HG02943 (cell line): ENCODE measurements at regions not wholly inside any gene's neighbourhood (a gene's known extent, or its start where the extent isn't known, plus 50 kb on each side); places are given as distances from the start of the nearest gene placed in this dataset.
"Not testable (repeated sequence)": the region's sequence is repeated elsewhere in the genome, so short reads cannot be mapped to it uniquely, and the experiment has no call there.

Experiments
- ATAC-seq: cut with Tn5 transposase; IDR thresholded peaks from one replicate; pipeline ENCODE4 v1.9.1; 2021; ENCODE audit warnings: mild to moderate bottlenecking, low read depth, moderate library complexity; ENCODE audit not compliant: unreplicated experiment

DNA sequence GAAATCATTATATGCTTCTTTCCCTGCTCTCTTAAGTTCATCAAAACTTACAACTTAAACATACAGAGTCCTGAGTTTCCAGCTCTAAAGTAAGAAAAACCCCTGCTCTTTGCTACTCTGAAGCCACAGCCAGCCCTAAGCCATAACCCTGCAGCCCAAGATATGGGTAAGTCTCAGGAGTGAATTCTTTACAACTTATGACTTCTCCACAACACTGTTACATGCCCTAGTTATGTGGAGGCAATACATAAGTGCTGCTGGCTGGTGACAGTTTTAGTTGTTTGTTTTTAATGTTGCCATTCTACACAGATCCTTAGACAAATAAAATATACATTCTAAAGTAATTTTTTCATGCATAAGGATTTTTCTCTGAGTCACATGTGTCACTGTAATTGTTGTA is 100.2 kb downstream of the FBXO8 start:
- no peak for ATAC-seq

DNA sequence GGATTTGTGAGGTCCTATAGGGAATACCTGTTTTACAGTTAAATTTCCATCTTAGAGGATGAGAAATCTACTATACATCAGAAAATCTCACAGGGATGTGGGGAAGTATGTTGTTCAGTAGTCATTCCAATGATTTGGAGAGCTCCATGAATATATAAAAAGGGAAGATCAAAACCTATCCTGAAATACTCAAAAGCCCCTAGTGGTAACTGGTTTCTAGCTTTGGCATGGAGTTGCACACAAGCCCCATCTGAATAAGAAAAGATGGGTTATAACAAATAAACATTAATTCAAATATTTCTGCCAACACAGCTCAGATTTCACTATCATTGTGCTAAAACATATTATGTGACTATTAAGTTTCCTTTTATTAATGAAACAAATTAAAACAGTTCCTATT is 101.6 kb downstream of the FBXO8 start:
- ATAC-seq = no peak

DNA sequence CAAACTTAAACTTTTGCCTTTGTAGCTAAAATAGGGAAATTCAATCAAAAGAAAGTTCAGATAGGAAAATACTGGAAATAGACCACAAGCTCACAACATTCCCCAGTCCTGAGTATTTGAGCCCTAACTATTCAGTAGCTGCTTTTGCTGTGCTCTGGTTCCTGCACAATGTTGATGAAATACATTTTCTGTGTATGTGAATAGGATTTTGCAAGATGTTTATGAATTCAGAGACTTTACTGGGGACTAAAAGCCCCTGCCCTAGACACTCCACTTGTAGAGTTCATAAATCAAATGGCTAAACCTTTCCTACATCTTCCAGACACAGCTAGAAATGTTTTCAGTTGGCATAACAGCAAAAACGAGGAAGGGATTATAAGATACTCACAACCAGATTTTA is 105.9 kb downstream of the FBXO8 start:
- no peak for ATAC-seq

DNA sequence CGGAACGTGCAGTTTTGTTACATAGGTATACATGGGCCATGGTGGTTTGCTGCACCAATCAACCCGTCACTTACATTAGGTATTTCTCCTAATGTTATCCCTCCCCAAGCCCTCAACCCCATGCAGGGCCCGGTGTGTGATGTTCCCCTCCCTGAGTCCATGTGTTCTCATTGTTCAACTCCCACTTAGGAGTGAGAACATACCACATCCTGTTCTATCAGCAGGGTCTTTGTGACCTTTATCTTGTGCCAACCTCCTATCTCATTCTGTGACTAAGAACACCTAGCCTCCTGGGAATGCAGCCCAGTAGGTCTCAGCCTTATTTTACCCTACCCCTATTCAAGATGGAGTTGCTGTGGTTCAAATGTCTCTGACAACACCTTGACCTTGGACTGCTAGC is 107.6 kb downstream of the FBXO8 start:
- ATAC-seq = not testable (repeated sequence)

DNA sequence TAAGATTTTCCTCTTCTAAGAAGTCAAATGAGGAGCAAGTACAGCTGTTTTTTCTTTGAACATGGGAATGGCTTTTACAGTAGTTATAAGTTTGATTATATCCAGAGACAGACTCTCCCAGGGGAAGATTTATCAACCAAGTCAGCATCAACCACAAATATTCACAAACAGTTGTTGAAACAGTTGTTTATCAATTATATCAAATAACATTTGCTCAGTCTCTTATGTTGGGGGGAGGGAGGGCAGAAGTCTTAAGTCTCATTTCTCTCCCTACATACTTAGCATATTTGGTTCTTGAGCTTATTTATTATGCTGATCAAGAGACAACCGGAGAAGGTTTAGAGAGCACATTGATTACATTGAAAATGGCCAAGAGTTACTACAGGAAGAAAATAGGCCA is 110.1 kb downstream of the FBXO8 start:
- ATAC-seq = no peak

DNA sequence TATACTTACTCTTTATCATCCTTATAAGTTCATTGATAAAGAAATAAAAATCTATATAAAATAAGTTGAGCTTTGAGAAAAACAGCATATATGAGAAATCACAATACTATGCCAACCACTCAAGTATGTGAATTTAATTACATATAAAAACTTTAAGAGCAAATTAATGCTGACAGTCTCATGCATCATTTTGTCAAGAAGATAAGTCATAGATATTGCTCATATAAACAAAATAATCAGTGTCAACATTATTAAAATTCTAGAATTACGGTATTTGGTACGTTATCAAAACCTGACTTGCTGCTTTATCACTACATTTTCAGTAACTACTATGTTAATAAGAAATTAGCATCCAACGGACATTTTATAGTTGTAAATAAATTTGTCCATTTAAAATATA is 111.2 kb downstream of the FBXO8 start:
- no peak for ATAC-seq

DNA sequence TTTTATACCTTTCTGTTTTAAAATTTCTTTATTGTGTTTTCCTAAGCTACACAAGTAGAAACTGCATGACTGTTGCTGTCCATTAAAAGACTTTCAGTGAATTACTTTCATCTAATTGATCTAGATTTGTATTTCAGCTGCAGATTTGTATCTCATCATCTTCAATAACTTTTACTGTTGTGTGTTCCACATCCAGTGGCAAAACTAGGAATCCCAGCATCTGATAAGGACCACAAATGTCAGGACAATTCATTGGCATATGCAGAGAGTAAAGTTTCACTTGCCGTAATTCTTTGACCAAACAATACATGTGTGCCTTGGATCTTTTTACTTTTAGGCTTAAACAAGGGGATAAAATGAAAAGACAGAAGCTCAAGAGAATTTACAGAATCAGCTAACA is 112.6 kb downstream of the FBXO8 start:
- no peak for ATAC-seq

DNA sequence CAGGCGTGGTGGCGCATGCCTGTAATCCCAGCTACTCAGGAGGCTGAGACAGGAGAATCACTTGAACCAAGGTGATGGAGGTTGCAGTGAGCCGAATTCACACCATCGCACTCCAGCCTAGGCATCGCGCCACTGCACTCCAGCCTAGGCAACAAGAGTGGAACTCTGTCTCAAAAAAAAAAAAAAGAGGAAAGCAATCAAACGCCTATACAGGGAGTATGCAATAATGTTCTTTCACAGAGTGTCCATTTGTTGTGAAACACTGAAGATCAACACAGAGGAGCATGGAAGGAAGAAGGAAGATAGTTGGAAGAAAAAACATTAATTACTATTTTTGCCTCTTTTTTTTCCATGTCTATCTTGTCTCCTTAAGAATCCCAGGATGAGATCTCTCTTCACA is 113.4 kb downstream of the FBXO8 start:
- no peak for ATAC-seq

DNA sequence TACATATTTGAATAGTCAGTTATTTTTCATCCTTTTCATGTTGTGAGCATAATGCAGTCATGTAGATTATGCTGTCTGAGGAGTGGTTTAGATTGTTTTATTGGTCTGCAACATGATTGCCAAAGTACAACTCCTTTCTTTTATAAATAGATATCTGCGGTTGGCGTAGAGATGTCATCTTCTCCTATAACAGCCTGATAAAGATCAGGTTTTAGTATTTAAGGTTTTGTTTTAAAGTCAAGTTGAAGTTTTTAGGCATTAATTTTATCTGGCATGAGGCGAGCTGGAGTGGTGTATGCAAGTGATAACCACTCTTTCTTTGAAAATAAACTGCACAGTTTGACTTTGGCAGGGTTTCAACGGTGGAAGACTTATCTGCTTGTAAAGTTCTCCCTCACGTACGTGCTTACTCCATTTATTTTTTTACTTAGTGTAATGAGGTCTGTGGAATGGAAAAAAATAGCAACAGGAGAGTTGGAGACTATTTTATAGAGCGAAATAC is 126.3 kb downstream of the FBXO8 start:
- ATAC-seq = no peak

DNA sequence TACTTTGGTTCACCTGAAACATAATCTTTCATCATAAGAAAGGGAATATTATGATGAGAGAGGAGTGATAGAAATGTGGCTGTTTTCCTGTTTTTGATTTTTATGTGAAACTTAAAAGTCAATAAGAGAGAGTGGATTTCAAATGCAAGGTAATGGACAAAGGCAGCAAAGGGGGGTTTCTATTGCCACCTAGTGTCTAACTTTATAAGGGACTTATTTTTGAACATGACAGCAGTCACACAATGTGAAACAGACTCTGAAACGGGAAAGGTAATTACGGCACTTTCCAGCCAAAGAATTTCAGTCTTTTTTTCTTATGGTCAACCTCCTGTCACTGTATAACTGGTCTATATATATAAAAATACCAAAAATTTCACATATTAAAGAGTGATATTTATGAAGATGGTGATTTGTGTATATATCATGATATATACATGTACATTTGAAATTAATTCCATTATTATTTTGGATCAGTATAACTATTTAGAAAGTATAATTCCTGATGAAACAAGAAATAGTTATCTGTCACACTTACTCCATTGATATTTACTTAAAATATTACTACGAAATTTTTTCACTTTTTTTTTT is 127.1 kb downstream of the FBXO8 start:
- peak; percentile 84 for ATAC-seq

DNA sequence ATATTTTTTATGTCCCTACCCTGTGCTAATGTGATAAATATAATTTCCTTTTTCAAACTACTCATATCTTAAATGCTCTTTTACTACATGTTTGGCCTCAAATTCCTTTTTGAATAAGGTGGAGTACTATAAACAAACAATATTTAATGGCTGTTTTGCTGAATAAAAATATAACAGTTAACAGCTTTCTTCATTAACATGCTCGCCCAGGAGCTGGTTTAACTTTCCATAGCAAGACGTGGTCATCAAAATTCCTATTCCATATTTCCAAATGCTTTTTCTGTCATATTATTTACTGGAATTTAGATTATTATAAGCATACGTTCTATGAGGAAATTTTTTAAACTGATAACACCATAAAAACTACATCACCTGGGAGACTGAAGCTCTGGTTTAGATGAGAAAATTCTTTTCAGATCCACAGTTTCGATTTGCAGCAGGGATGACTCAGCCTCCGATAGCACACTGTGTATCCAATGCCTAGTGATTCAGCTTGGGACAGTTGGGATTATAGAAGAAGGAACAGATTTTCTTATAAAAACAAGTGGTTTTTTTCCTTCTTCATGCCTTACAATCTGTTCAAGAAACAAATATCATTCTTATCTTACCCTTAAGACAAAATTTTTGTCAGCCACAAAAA is 129.1 kb downstream of the FBXO8 start:
- no peak for ATAC-seq

DNA sequence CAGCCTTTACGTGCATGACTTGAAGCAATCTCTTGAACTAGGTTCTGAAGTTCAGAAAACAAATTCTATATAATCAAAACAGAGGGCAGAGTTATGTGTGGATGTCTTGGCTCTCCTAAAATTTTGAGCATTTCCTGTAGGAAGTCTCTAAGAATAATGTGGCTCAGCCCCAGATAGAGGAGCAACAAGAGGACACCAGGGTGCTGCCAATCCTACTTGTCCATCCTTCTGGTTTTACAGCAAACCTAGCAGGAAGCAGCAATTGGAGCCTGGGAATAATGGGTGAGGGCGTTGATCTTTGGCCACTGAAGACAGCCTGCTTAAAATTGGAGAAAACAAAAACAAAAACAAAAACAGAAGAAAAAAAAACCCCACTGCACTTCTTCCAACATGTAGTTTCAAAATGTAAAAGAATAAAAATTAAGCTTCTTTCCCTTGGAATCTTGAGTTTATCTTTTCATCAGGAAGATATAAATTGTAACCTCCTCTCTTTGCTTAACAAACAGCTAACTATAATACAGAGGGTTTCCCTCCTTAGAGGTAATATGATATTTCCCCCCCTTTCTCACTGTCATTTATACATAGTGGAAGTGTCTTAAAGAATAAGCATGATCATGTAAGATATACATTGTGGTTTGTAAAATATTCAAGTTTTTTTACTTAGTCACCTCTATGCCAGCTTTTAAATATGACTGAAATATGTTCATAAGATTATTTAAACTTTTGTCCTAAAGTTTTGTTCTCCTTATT is 130.6 kb downstream of the FBXO8 start:
- ATAC-seq = no peak

DNA sequence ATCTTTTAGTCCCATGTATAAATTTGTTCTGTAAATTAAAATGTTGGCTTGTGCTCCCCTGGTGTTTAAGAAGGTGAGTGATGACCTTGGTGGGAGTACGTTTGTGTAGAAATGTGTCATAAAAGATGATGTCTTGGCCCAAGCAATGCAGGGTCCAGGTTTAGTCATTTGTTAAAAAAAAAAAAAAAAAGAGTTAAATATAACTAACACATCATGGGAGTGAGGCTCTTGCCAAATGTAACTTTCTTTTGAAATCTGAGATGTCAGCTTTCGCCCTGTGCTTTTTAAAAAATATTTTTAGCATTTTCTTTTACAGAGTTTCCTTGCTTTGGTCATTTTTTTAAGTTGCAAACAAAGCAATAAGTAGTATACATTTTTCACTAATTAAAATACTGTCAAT is 135.6 kb downstream of the FBXO8 start:
- ATAC-seq = no peak

DNA sequence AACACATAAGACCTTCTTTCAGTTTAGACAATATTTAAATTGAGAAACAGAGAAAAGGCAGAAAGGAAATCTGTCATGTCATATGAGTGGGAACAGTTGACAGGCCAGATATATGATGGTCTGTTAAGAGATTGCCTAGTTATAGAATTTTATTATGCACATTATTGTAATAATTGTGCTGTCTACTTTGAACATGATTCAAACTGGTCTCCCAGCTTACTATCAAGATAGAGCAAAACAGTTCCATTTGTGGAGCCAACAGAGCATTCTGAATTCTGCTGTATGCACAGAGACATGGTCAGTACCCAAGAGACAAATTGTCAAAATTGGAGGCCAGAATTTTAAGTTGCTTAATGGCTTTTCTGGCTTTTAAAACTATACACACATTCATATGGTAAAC is 139.4 kb downstream of the FBXO8 start:
- ATAC-seq = no peak

DNA sequence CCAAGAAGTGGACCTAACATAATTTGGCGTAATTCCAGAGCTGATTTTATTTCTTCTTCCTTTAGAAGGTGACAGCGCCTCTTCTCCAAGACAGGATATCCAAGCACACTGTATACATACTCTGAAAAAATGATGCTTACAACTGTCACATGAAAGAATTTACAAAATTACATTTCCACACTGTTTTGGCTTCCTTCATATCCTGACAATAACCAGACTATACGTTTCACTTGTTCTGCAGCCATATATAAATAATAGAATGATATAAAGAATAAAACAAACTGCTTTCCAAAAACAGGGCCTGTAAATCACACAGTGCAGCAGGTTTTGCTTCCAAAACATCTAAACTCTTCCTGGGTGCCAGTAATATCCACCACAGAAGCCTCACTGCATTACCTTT is 141.6 kb downstream of the FBXO8 start:
- no peak for ATAC-seq

DNA sequence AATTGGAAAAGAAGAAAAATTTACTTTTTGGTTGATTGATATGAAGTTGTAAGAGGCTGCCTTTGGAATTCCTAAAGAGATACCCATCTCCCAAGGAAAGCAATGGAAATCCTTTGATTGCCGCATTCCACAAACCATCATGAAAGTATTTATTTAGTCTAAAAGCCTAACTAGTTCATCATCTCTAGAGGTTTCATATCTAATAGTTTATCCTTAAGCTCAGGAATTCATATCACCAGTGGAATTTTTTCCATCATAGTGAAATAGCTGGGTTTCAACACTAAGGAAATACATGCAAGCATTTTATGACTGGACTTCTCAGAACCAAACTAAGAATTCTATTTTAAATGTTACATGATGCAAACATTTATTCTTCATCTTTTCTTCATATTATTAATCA is 144.9 kb downstream of the FBXO8 start:
- ATAC-seq = no peak

DNA sequence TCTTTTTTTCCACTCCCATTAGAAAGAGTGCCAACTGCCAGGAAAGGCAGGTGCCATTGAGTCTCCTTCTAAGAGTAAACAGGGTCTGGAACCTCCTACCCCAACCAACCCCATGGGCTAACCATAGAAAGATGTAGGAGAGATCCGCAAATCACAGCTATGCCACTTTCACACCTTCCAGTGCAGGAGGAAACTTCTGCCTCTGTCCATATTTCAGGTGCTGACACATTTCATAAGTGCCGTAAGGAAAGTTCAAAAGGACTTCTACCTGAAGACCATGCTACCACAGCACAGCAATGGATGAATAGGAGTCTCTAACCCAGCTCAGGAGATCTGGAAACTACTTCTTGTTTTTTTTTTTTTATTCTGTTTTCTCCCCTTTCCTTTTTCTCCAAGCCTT is 145.8 kb downstream of the FBXO8 start:
- ATAC-seq = no peak

DNA sequence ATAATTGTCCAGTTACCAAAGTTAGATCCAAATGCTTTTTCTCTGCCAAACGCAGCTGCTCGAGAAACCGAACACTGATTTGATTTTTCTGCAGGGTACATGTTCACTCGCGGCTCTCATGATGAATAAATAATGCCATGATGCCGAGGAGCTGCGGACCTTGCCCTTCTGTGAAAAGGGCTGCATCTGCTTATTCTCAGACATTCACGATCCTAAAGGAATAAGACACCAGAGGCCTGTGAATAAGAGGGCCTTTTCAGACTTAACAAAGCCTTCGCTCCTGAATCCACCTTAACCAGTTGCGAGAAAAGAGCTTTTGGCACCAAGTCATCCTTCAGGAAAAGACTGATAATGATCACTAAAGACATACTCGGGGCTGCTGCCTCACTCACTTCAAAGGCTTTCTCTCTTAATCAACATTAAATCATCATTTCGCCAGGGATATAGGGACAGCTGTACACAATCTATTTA is 147.5 kb downstream of the FBXO8 start:
- ATAC-seq = no peak

DNA sequence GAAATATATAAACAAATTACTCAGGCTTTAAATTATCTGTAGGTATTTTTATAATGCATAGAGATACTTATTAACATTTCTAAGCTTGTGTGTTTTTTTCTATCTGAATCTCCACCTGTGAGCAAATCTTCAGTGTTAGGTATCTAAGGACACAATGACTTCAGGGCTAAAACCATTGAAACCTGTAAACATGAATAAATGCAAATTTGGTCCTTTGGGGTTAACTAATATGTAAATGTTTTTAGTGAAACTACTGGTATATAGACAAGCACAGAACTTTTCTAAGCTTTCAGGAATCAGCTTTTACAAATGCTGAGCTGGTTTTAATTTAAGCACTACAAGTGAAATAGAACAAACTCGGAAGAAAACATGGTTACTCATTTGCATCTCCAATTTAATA is 147.9 kb downstream of the FBXO8 start:
- no peak for ATAC-seq

DNA sequence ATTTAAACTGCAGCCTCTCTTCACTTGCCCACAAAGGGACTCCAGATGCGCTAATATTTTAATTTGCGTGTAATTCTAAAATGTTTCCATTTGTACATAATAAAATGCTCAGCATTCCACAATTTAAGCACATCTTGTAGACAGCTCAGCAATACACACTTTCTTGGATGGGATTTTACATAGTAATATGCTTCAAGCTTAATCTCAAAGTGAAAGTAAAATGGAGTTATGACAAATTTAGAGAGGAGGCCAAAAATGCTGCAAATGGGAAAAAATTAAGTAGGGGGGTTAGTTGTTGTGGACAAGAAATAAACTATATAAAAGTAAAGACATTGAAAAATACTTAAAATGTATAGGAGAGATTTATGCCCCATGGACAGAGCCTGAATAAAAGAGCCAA is 149.1 kb downstream of the FBXO8 start:
- ATAC-seq = no peak

DNA sequence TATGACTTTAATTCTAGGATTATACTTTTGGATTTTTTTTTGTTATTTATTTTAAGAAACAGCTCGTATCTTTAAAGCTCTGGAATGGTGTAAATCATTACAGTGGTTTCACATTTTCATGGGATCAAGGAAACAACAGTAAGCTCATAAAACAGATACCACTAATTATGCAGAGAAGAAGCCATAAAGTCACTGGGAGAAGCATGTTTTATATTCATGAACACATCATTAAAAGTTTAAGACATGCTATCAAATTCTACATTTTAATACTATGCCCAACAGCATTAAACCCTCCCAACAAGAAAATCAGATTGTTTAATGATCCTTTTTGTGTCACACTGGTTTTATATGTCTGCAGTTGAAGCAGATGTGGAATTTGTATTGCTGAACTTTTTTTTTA is 149.9 kb downstream of the FBXO8 start:
- no peak for ATAC-seq

DNA sequence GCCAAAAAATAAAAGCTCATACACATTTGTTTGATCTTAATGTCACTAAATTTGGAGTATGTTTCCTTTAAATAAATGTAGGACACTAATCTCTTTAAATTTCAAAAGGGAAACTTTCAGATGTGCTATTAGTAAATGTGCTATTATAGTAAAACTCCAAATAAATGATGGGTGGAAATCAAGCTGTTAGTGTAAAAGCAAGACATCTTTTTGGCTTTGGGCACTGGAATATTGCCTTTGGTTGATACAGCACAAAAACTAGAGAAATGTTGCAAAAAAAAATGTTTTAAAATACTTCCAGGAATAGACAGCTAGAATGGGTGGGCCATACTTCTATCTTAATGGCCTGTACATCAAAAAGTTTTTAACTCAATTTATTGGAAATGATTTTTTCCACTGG is 151.6 kb downstream of the FBXO8 start:
- no peak for ATAC-seq
